ENCODE measurements at regions not wholly inside any gene's neighbourhood (a gene's known extent, or its start where the extent isn't known, plus 50 kb on each side); places are given as distances from the start of the nearest gene placed in this dataset.

GRCh38 chr2:62396880-62397279 is 109.1 kb downstream of the TMEM17 start:
- no peak overlapping the region for H3K9ac ChIP-seq (ENCODE audit: low read depth in 1 of 2, low read length in 2 of 2)
- no peaks in the 10 kb centered on the region for H3K4me1 ChIP-seq (ENCODE audit: control insufficient read depth in 4 of 4, insufficient read depth in 4 of 4, low read length in 3 of 4)
- H3K36me3 ChIP-seq (ENCODE audit: control insufficient read depth in 4 of 4, insufficient read depth in 3 of 4, low read depth in 1 of 4, low read length in 3 of 4) = no peaks in the 10 kb centered on the region
- H3K27me3 ChIP-seq (ENCODE audit: control insufficient read depth in 4 of 4, insufficient read depth in 4 of 4, low read length in 3 of 4) = no peaks in the 10 kb centered on the region
- DNase-seq (ENCODE audit: low spot score) = no peak
- TF ChIP-seq JUND (IDR thresholded peaks at IDR 0.05) (no peak), FOXA2 (IDR thresholded peaks at IDR 0.05) (no peak), MAX (IDR thresholded peaks at IDR 0.05) (no peak), RAD21 (IDR thresholded peaks at IDR 0.05) (no peak), EGR1 (IDR thresholded peaks at IDR 0.05; ENCODE audit: low read depth in 2 of 2) (no peak), YY1 (IDR thresholded peaks at IDR 0.05) (no peak), NR2F2 (IDR thresholded peaks at IDR 0.05) (no peak), GABPA (IDR thresholded peaks at IDR 0.05 in 1 of 2, conservative IDR thresholded peaks at IDR 0.05 in 1 of 2) (no peak), HNF4G (IDR thresholded peaks at IDR 0.05) (no peak), FOXA1 (IDR thresholded peaks at IDR 0.05) (no peak), ATF3 (IDR thresholded peaks at IDR 0.05) (no peak), HNF4A (conservative IDR thresholded peaks at IDR 0.05) (no peak), RXRA (IDR thresholded peaks at IDR 0.05) (no peak), TAF1 (conservative IDR thresholded peaks at IDR 0.05) (no peak)
- TF ChIP-seq, protein P1, sequence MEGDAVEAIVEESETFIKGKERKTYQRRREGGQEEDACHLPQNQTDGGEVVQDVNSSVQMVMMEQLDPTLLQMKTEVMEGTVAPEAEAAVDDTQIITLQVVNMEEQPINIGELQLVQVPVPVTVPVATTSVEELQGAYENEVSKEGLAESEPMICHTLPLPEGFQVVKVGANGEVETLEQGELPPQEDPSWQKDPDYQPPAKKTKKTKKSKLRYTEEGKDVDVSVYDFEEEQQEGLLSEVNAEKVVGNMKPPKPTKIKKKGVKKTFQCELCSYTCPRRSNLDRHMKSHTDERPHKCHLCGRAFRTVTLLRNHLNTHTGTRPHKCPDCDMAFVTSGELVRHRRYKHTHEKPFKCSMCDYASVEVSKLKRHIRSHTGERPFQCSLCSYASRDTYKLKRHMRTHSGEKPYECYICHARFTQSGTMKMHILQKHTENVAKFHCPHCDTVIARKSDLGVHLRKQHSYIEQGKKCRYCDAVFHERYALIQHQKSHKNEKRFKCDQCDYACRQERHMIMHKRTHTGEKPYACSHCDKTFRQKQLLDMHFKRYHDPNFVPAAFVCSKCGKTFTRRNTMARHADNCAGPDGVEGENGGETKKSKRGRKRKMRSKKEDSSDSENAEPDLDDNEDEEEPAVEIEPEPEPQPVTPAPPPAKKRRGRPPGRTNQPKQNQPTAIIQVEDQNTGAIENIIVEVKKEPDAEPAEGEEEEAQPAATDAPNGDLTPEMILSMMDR (IDR thresholded peaks at IDR 0.05; ENCODE audit: low read depth, low read length, missing input control) = no peak
- H3K27ac ChIP-seq (ENCODE audit: low read depth in 1 of 2, low read length in 2 of 2) = no peak overlapping the region
- H3K4me3 ChIP-seq (ENCODE audit: low read depth in 1 of 3, low read length in 3 of 3) = no peak overlapping the region
- 91% methylated on average over 2 of the region's 2 CpGs for WGBS
- H3K9me3 ChIP-seq (ENCODE audit: control insufficient read depth in 4 of 4, low read length in 3 of 4) = no peaks in the 10 kb centered on the region

- TF ChIP-seq RXRA (IDR thresholded peaks at IDR 0.05) (no peak), EGR1 (IDR thresholded peaks at IDR 0.05; ENCODE audit: low read depth in 2 of 2) (no peak), HNF4A (conservative IDR thresholded peaks at IDR 0.05) (no peak), HNF4G (IDR thresholded peaks at IDR 0.05) (no peak), FOXA1 (IDR thresholded peaks at IDR 0.05) (no peak), YY1 (IDR thresholded peaks at IDR 0.05) (no peak), FOXA2 (IDR thresholded peaks at IDR 0.05) (no peak), RAD21 (IDR thresholded peaks at IDR 0.05) (no peak), SP1 (IDR thresholded peaks at IDR 0.05) (no peak), NR2F2 (IDR thresholded peaks at IDR 0.05) (no peak), GABPA (IDR thresholded peaks at IDR 0.05 in 1 of 2, conservative IDR thresholded peaks at IDR 0.05 in 1 of 2) (no peak), ZBTB33 (IDR thresholded peaks at IDR 0.05) (no peak), TAF1 (conservative IDR thresholded peaks at IDR 0.05) (no peak), MAX (IDR thresholded peaks at IDR 0.05) (no peak), ATF3 (IDR thresholded peaks at IDR 0.05) (no peak), JUND (IDR thresholded peaks at IDR 0.05) (no peak)
- TF ChIP-seq, protein P1 (IDR thresholded peaks at IDR 0.05; ENCODE audit: low read depth, low read length, missing input control) = no peak
- TF ChIP-seq, protein P2, sequence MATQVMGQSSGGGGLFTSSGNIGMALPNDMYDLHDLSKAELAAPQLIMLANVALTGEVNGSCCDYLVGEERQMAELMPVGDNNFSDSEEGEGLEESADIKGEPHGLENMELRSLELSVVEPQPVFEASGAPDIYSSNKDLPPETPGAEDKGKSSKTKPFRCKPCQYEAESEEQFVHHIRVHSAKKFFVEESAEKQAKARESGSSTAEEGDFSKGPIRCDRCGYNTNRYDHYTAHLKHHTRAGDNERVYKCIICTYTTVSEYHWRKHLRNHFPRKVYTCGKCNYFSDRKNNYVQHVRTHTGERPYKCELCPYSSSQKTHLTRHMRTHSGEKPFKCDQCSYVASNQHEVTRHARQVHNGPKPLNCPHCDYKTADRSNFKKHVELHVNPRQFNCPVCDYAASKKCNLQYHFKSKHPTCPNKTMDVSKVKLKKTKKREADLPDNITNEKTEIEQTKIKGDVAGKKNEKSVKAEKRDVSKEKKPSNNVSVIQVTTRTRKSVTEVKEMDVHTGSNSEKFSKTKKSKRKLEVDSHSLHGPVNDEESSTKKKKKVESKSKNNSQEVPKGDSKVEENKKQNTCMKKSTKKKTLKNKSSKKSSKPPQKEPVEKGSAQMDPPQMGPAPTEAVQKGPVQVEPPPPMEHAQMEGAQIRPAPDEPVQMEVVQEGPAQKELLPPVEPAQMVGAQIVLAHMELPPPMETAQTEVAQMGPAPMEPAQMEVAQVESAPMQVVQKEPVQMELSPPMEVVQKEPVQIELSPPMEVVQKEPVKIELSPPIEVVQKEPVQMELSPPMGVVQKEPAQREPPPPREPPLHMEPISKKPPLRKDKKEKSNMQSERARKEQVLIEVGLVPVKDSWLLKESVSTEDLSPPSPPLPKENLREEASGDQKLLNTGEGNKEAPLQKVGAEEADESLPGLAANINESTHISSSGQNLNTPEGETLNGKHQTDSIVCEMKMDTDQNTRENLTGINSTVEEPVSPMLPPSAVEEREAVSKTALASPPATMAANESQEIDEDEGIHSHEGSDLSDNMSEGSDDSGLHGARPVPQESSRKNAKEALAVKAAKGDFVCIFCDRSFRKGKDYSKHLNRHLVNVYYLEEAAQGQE (IDR thresholded peaks at IDR 0.05) = no peak
- DNase-seq (ENCODE audit: low spot score) = no peak
- Histone ChIP-seq H3K36me3 (ENCODE audit: control insufficient read depth in 4 of 4, insufficient read depth in 3 of 4, low read depth in 1 of 4, low read length in 3 of 4) (no peaks in the 10 kb centered on the region), H3K4me3 (ENCODE audit: low read depth in 1 of 3, low read length in 3 of 3) (no peak overlapping the region), H3K9ac (ENCODE audit: low read depth in 1 of 2, low read length in 2 of 2) (no peak overlapping the region), H3K4me1 (ENCODE audit: control insufficient read depth in 4 of 4, insufficient read depth in 4 of 4, low read length in 3 of 4) (no peaks in the 10 kb centered on the region), H3K27me3 (ENCODE audit: control insufficient read depth in 4 of 4, insufficient read depth in 4 of 4, low read length in 3 of 4) (no peaks in the 10 kb centered on the region), H3K27ac (ENCODE audit: low read depth in 1 of 2, low read length in 2 of 2) (no peak overlapping the region), H3K9me3 (ENCODE audit: control insufficient read depth in 4 of 4, low read length in 3 of 4) (no peaks in the 10 kb centered on the region)
- 83% methylated on average over 3 of the region's 3 CpGs for WGBS
These were observed 112.7 kb downstream of the TMEM17 start for GRCh38 chr2:62393293-62393692.

All from liver (tissue), 8 donors.